ENCODE measurements at regions not wholly inside any gene's neighbourhood (a gene's known extent, or its start where the extent isn't known, plus 50 kb on each side); places are given as distances from the start of the nearest gene placed in this dataset.
"Not testable (repeated sequence)": the region's sequence is repeated elsewhere in the genome, so short reads cannot be mapped to it uniquely, and the experiment has no call there.

- not testable (repeated sequence) for DNase-seq
Measured at GRCh38 chr7:25603427-25603740, 375.1 kb upstream of the NPVF start.

- no peak for DNase-seq
Measured at GRCh38 chr7:25611196-25611595, 382.9 kb upstream of the NPVF start.

- no peak for DNase-seq
Measured at GRCh38 chr7:25613912-25614311, 385.6 kb upstream of the NPVF start.

GRCh38 chr7:25614415-25614814 lies 386.1 kb upstream of the NPVF start:
- DNase-seq, result no peak

GRCh38 chr7:25615003-25615402 lies 386.7 kb upstream of the NPVF start:
- DNase-seq, result no peak

- DNase-seq, result no peak
Measured at GRCh38 chr7:25615593-25615992, 387.3 kb upstream of the NPVF start.

- no peak for DNase-seq
Measured at GRCh38 chr7:25617214-25617613, 388.9 kb upstream of the NPVF start.

GRCh38 chr7:25617673-25618072 lies 389.4 kb upstream of the NPVF start:
- no peak for DNase-seq

GRCh38 chr7:25619381-25619780 lies 391.1 kb upstream of the NPVF start:
- no peak for DNase-seq

GRCh38 chr7:25619963-25620799 lies 391.9 kb upstream of the NPVF start:
- DNase-seq, result peak; percentile 21

GRCh38 chr7:25621993-25622392 lies 393.7 kb upstream of the NPVF start:
- no peak for DNase-seq

- DNase-seq, result no peak
Measured at GRCh38 chr7:25622695-25623094, 394.4 kb upstream of the NPVF start.

GRCh38 chr7:25624051-25624450 lies 395.8 kb upstream of the NPVF start:
- no peak for DNase-seq

- DNase-seq, result no peak
Measured at GRCh38 chr7:25624833-25625232, 396.5 kb upstream of the NPVF start.

- no peak for DNase-seq
Measured at GRCh38 chr7:25625306-25625992, 397.2 kb upstream of the NPVF start.

GRCh38 chr7:25626451-25627131 lies 398.3 kb upstream of the NPVF start:
- no peak for DNase-seq

- no peak for DNase-seq
Measured at GRCh38 chr7:25628446-25628845, 400.2 kb upstream of the NPVF start.

- DNase-seq, result no peak
Measured at GRCh38 chr7:25632616-25633015, 404.3 kb upstream of the NPVF start.

GRCh38 chr7:25633426-25634036 lies 405.2 kb upstream of the NPVF start:
- no peak for DNase-seq

GRCh38 chr7:25636168-25636567 lies 407.9 kb upstream of the NPVF start:
- DNase-seq, result no peak

- no peak for DNase-seq
Measured at GRCh38 chr7:25636871-25637283, 408.6 kb upstream of the NPVF start.

- no peak for DNase-seq
Measured at GRCh38 chr7:25638068-25638467, 409.8 kb upstream of the NPVF start.

- no peak for DNase-seq
Measured at GRCh38 chr7:25638590-25639244, 410.4 kb upstream of the NPVF start.

Data from CD4-positive, alpha-beta T cell treated with Interleukin-10 for 1 hour (primary cell).